ENCODE measurements at regions not wholly inside any gene's neighbourhood (a gene's known extent, or its start where the extent isn't known, plus 50 kb on each side); places are given as distances from the start of the nearest gene placed in this dataset.
A peak's percentile ranks its signal among the peaks of the same experiment; 100 is the strongest.

GRCh38 chr5:30051976-30052375 lies 1141.5 kb upstream of the CDH6 start:
- TF ChIP-seq MAX (IDR thresholded peaks at IDR 0.05; ENCODE audit: low read depth, low read length) (no peak), POLR2A (IDR thresholded peaks at IDR 0.05; ENCODE audit: extremely low read depth, insufficient read length) (no peak), MYC (IDR thresholded peaks at IDR 0.05; ENCODE audit: low read depth, low read length) (no peak), CTCF (IDR thresholded peaks at IDR 0.05; ENCODE audit: low read depth, low read length) (no peak)
- no peak for DNase-seq (ENCODE audit: low read depth)
- no peak overlapping the region for H3K4me3 ChIP-seq (ENCODE audit: low read depth, low read length)

GRCh38 chr5:30050056-30050815 lies 1143.2 kb upstream of the CDH6 start:
- H3K4me3 ChIP-seq (ENCODE audit: low read depth, low read length): no peak overlapping the region
- no peak for TF ChIP-seq MAX (IDR thresholded peaks at IDR 0.05; ENCODE audit: low read depth, low read length)
- TF ChIP-seq CTCF (IDR thresholded peaks at IDR 0.05; ENCODE audit: low read depth, low read length): no peak
- TF ChIP-seq MYC (IDR thresholded peaks at IDR 0.05; ENCODE audit: low read depth, low read length): no peak
- no peak for TF ChIP-seq POLR2A (IDR thresholded peaks at IDR 0.05; ENCODE audit: extremely low read depth, insufficient read length)
- DNase-seq (ENCODE audit: low read depth): no peak

- TF ChIP-seq MAX (IDR thresholded peaks at IDR 0.05; ENCODE audit: low read depth, low read length): no peak
- no peak for TF ChIP-seq POLR2A (IDR thresholded peaks at IDR 0.05; ENCODE audit: extremely low read depth, insufficient read length)
- no peak for TF ChIP-seq MYC (IDR thresholded peaks at IDR 0.05; ENCODE audit: low read depth, low read length)
- TF ChIP-seq CTCF (IDR thresholded peaks at IDR 0.05; ENCODE audit: low read depth, low read length): no peak
- no peak overlapping the region for H3K4me3 ChIP-seq (ENCODE audit: low read depth, low read length)
- no peak for DNase-seq (ENCODE audit: low read depth)
These were observed 1150.8 kb upstream of the CDH6 start for GRCh38 chr5:30042677-30043076.

- H3K4me3 ChIP-seq (ENCODE audit: low read depth, low read length): no peak overlapping the region
- no peak for TF ChIP-seq POLR2A (IDR thresholded peaks at IDR 0.05; ENCODE audit: extremely low read depth, insufficient read length)
- DNase-seq (ENCODE audit: low read depth): no peak
These were observed 1151.6 kb upstream of the CDH6 start for GRCh38 chr5:30041831-30042385.

GRCh38 chr5:30041291-30041690 lies 1152.2 kb upstream of the CDH6 start:
- TF ChIP-seq CTCF (IDR thresholded peaks at IDR 0.05; ENCODE audit: low read depth, low read length) (no peak), MYC (IDR thresholded peaks at IDR 0.05; ENCODE audit: low read depth, low read length) (no peak), MAX (IDR thresholded peaks at IDR 0.05; ENCODE audit: low read depth, low read length) (no peak), POLR2A (IDR thresholded peaks at IDR 0.05; ENCODE audit: extremely low read depth, insufficient read length) (no peak)
- DNase-seq (ENCODE audit: low read depth): no peak
- no peak overlapping the region for H3K4me3 ChIP-seq (ENCODE audit: low read depth, low read length)

GRCh38 chr5:30040488-30041118 lies 1152.9 kb upstream of the CDH6 start:
- H3K4me3 ChIP-seq (ENCODE audit: low read depth, low read length): no peak overlapping the region
- peak; percentile 79 for DNase-seq (ENCODE audit: low read depth)
- TF ChIP-seq POLR2A (IDR thresholded peaks at IDR 0.05; ENCODE audit: extremely low read depth, insufficient read length): no peak
- TF ChIP-seq MYC (IDR thresholded peaks at IDR 0.05; ENCODE audit: low read depth, low read length): no peak
- 0 out of 2 replicates have a peak, but pooled peaks have one; percentile 16 for TF ChIP-seq MAX (IDR thresholded peaks at IDR 0.05; ENCODE audit: low read depth, low read length)
- TF ChIP-seq CTCF (IDR thresholded peaks at IDR 0.05; ENCODE audit: low read depth, low read length): peak; percentile 90
